ENCODE measurements at regions not wholly inside any gene's neighbourhood (a gene's known extent, or its start where the extent isn't known, plus 50 kb on each side); places are given as distances from the start of the nearest gene placed in this dataset.

DNA sequence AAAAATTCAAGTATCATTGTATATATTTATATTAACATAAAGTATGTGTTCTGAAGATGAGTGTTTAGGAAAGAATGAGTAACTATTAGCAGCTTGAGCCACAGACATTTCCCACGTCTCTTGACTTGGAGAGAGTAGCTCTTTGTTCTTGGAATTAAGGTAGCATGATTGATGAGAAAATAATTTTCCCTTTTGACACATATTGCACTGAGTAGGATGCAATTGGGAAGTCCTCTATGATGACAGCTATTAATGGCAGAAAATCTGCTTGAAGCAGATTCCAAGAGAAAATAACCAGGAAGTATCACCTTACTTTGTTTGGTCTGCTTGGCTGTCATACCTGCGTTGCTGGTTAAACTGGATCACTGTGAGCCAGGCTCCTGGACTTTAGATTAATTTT is 204.8 kb downstream of the TLE4 start:
- no peak for DNase-seq
- no peaks in the 10 kb centered on the region for H3K27me3 Mint-ChIP-seq (ENCODE audit: unreplicated experiment)
- H3K9me3 Mint-ChIP-seq (ENCODE audit: low read depth, unreplicated experiment), result peaks cover 3% of the 10 kb centered on the region
- no peak overlapping the region for H3K27ac Mint-ChIP-seq (ENCODE audit: unreplicated experiment)
- TF ChIP-seq, protein P1, sequence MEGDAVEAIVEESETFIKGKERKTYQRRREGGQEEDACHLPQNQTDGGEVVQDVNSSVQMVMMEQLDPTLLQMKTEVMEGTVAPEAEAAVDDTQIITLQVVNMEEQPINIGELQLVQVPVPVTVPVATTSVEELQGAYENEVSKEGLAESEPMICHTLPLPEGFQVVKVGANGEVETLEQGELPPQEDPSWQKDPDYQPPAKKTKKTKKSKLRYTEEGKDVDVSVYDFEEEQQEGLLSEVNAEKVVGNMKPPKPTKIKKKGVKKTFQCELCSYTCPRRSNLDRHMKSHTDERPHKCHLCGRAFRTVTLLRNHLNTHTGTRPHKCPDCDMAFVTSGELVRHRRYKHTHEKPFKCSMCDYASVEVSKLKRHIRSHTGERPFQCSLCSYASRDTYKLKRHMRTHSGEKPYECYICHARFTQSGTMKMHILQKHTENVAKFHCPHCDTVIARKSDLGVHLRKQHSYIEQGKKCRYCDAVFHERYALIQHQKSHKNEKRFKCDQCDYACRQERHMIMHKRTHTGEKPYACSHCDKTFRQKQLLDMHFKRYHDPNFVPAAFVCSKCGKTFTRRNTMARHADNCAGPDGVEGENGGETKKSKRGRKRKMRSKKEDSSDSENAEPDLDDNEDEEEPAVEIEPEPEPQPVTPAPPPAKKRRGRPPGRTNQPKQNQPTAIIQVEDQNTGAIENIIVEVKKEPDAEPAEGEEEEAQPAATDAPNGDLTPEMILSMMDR (IDR thresholded peaks at IDR 0.05; ENCODE audit: unreplicated experiment), result no peak
- no TSS peak for BruUV-seq (replicated peaks)
- H3K4me1 Mint-ChIP-seq (ENCODE audit: low read depth, unreplicated experiment), result no peaks in the 10 kb centered on the region
- CTCF ChIA-PET, result no interaction called here
- no peak overlapping the region for H3K4me3 Mint-ChIP-seq (ENCODE audit: low read depth, unreplicated experiment)
- H3K36me3 Mint-ChIP-seq (ENCODE audit: insufficient read depth, unreplicated experiment), result no peaks in the 10 kb centered on the region
- intact Hi-C loops (cut with micrococcal nuclease; ENCODE audit: unreplicated experiment), result no loop called here
